ENCODE measurements at regions not wholly inside any gene's neighbourhood (a gene's known extent, or its start where the extent isn't known, plus 50 kb on each side); places are given as distances from the start of the nearest gene placed in this dataset.

DNA sequence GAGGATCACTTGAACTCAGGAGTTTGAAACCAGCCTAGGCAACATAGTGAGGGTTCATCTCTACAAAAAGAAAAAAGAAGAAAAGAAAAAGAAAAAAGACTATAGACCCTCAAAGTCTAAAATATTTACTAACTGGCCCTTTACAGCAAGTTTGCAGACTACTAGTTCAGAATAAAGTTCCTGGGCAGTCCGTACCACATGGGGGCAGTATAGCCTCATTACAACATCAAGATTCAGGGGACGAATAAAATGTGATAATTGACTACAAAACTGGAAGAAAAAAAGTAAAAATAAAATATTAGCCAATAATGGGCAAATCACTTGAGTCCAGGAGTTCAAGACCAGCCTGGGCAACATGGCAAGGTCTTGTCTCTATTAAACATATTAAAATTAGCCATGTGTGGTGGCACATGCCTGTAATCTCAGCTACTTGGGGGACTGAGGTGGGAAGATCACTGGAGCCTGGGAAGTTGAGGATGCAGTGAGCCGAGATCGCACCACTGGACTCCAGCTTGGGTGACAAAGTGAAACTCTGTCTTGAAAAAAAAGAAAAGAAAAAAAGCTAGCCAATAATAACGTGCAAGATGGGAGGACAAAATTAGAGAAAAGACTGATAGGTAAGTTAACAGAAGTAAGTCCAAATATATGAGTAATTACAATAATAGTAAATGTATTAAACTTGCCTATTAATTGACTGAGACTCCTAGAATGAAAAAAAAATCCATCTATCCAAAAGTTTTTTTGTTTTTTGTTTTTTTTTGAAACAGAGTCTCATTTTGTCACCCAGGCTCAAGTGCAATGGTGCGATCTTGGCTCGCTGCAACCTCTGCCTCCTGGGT, 129.4 kb upstream of the SEC14L1 start:
- TF ChIP-seq, protein P1, sequence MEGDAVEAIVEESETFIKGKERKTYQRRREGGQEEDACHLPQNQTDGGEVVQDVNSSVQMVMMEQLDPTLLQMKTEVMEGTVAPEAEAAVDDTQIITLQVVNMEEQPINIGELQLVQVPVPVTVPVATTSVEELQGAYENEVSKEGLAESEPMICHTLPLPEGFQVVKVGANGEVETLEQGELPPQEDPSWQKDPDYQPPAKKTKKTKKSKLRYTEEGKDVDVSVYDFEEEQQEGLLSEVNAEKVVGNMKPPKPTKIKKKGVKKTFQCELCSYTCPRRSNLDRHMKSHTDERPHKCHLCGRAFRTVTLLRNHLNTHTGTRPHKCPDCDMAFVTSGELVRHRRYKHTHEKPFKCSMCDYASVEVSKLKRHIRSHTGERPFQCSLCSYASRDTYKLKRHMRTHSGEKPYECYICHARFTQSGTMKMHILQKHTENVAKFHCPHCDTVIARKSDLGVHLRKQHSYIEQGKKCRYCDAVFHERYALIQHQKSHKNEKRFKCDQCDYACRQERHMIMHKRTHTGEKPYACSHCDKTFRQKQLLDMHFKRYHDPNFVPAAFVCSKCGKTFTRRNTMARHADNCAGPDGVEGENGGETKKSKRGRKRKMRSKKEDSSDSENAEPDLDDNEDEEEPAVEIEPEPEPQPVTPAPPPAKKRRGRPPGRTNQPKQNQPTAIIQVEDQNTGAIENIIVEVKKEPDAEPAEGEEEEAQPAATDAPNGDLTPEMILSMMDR (IDR thresholded peaks at IDR 0.05): no peak
- TF ChIP-seq POLR2A (IDR thresholded peaks at IDR 0.05): no peak
- TF ChIP-seq EP300 (IDR thresholded peaks at IDR 0.05): no peak

All from ovary (tissue), 3 donors.